MM.1S (cell line): ENCODE measurements at regions not wholly inside any gene's neighbourhood (a gene's known extent, or its start where the extent isn't known, plus 50 kb on each side); places are given as distances from the start of the nearest gene placed in this dataset.

Experiments used
- DNase-seq: peaks from one replicate; pipeline ENCODE4 v3.0.0-alpha.2; 2015
- H2AFZ ChIP-seq: fragments of 300-600 bp; sonication (generic); 2 replicates; pipeline ENCODE4 v1.6.0; 2016; ENCODE audit warnings: antibody characterized with exemption, low read length
- H3F3A ChIP-seq: fragments of 300-600 bp; sonication (generic); 2 replicates; pipeline ENCODE4 v1.6.1; 2016; ENCODE audit warnings: mild to moderate bottlenecking, antibody characterized with exemption, low read length, moderate library complexity, mixed read lengths; ENCODE audit not compliant: insufficient read depth
- H3K27ac ChIP-seq: fragments of 300-600 bp; sonication (generic); 2 replicates; pipeline ENCODE4 v1.5.1; 2016; ENCODE audit warnings: mild to moderate bottlenecking, low read length
- H3K27me3 ChIP-seq: fragments of 300-600 bp; sonication (generic); replicated peaks from 2 replicates; pipeline ENCODE4 v1.6.0; 2016; ENCODE audit warnings: low read length; ENCODE audit not compliant: insufficient read depth
- H3K36me3 ChIP-seq: fragments of 300-600 bp; sonication (generic); replicated peaks from 2 replicates; pipeline ENCODE4 v1.6.1; 2016; ENCODE audit warnings: mild to moderate bottlenecking, low read length, mixed read lengths; ENCODE audit not compliant: insufficient read depth
- H3K4me1 ChIP-seq: fragments of 300-600 bp; sonication (generic); 2 replicates; pipeline ENCODE4 v1.6.1; 2016; ENCODE audit warnings: low read length, mixed read lengths
- H3K4me2 ChIP-seq: fragments of 300-600 bp; sonication (generic); 2 replicates; pipeline ENCODE4 v1.6.0; 2016; ENCODE audit warnings: low read depth, low read length
- H3K4me3 ChIP-seq: fragments of 300-600 bp; sonication (generic); 2 replicates; pipeline ENCODE4 v1.5.1; 2016; ENCODE audit warnings: low read length, mixed read lengths
- H3K79me2 ChIP-seq: fragments of 300-600 bp; sonication (generic); 2 replicates; pipeline ENCODE4 v1.6.1; 2016; ENCODE audit warnings: mixed run types, low read length, mixed read lengths
- H3K9ac ChIP-seq: fragments of 300-600 bp; sonication (generic); 2 replicates; pipeline ENCODE4 v1.6.1; 2016; ENCODE audit warnings: low read length, mixed read lengths
- H3K9me2 ChIP-seq: fragments of 300-600 bp; sonication (generic); replicated peaks from 2 replicates; pipeline ENCODE4 v1.6.1; 2016; ENCODE audit warnings: mild to moderate bottlenecking, low read length, mixed read lengths; ENCODE audit not compliant: insufficient read depth
- H3K9me3 ChIP-seq: fragments of 300-600 bp; sonication (generic); replicated peaks from 2 replicates; pipeline ENCODE4 v1.6.1; 2016; ENCODE audit warnings: mild to moderate bottlenecking, low read length, mixed read lengths; ENCODE audit not compliant: insufficient read depth
- H4K20me1 ChIP-seq: fragments of 300-600 bp; sonication (generic); 2 replicates; pipeline ENCODE4 v1.6.1; 2016; ENCODE audit warnings: mild to moderate bottlenecking, low read length, moderate library complexity, mixed read lengths; ENCODE audit not compliant: insufficient read depth
- CTCF ChIP-seq: fragments of 300-600 bp; sonication (generic); IDR thresholded peaks from 2 replicates; pipeline ENCODE4 v1.5.1; 2016; ENCODE audit warnings: antibody characterized with exemption, low read length, mixed read lengths
- EZH2 ChIP-seq: fragments of 300-600 bp; sonication (generic); optimal IDR thresholded peaks from 2 replicates; pipeline ENCODE3; 2017; ENCODE audit warnings: low read depth, mild to moderate bottlenecking, antibody characterized with exemption, low read length, mixed read lengths
- EZH2phosphoT487 ChIP-seq: fragments of 300-600 bp; sonication (generic); IDR thresholded peaks from 2 replicates; pipeline ENCODE4 v1.6.1; 2018; ENCODE audit warnings: antibody characterized with exemption, low read length

GRCh38 chr2:143957321-143957720, 562.6 kb downstream of the ZEB2 start:
- TF ChIP-seq EZH2 (no peak), CTCF (no peak), EZH2phosphoT487 (no peak)

GRCh38 chr2:143955401-143956065, 564.4 kb downstream of the ZEB2 start:
- Histone ChIP-seq H3K4me3 (no peak overlapping the region), H3K36me3 (no peaks in the 10 kb centered on the region), H3K4me2 (no peak overlapping the region), H3K79me2 (no peaks in the 10 kb centered on the region), H4K20me1 (no peaks in the 10 kb centered on the region), H3K27me3 (no peaks in the 10 kb centered on the region), H3K9me2 (no peaks in the 10 kb centered on the region), H3F3A (no peaks in the 10 kb centered on the region), H3K9me3 (no peaks in the 10 kb centered on the region), H2AFZ (no peak overlapping the region), H3K27ac (no peak overlapping the region), H3K9ac (no peak overlapping the region), H3K4me1 (no peaks in the 10 kb centered on the region)
- no peak for DNase-seq
- no peak for TF ChIP-seq EZH2phosphoT487
- TF ChIP-seq EZH2 = no peak
- TF ChIP-seq CTCF = no peak

More at GRCh38 chr2:143957321-143957720, 562.6 kb downstream of the ZEB2 start:
- H3K4me1 ChIP-seq = no peaks in the 10 kb centered on the region
- H3K4me2 ChIP-seq = no peak overlapping the region
- H3K4me3 ChIP-seq = no peak overlapping the region
- no peaks in the 10 kb centered on the region for H3F3A ChIP-seq
- H3K27me3 ChIP-seq = no peaks in the 10 kb centered on the region
- no peaks in the 10 kb centered on the region for H3K79me2 ChIP-seq
- H3K9me2 ChIP-seq = no peaks in the 10 kb centered on the region
- H3K9ac ChIP-seq = no peak overlapping the region
- H2AFZ ChIP-seq = no peak overlapping the region
- H4K20me1 ChIP-seq = no peaks in the 10 kb centered on the region
- H3K36me3 ChIP-seq = no peaks in the 10 kb centered on the region
- no peaks in the 10 kb centered on the region for H3K9me3 ChIP-seq
- no peak overlapping the region for H3K27ac ChIP-seq
- no peak for DNase-seq

GRCh38 chr2:143954844-143955243, 565.1 kb downstream of the ZEB2 start:
- Histone ChIP-seq H3K9me2 (no peaks in the 10 kb centered on the region), H3K4me3 (no peak overlapping the region), H3K4me1 (no peaks in the 10 kb centered on the region), H3K9me3 (no peaks in the 10 kb centered on the region), H3K4me2 (no peak overlapping the region), H2AFZ (no peak overlapping the region), H3K27ac (no peak overlapping the region), H3F3A (no peaks in the 10 kb centered on the region), H3K9ac (no peak overlapping the region), H3K79me2 (no peaks in the 10 kb centered on the region), H4K20me1 (no peaks in the 10 kb centered on the region), H3K36me3 (no peaks in the 10 kb centered on the region), H3K27me3 (no peaks in the 10 kb centered on the region)
- TF ChIP-seq EZH2phosphoT487 (no peak), CTCF (no peak), EZH2 (no peak)
- DNase-seq = no peak
